G401 (cell line): ENCODE measurements at regions not wholly inside any gene's neighbourhood (a gene's known extent, or its start where the extent isn't known, plus 50 kb on each side); places are given as distances from the start of the nearest gene placed in this dataset.
"Not testable (repeated sequence)": the region's sequence is repeated elsewhere in the genome, so short reads cannot be mapped to it uniquely, and the experiment has no call there.

ENCODE experiments used
- DNase-seq: peaks from one replicate; pipeline ENCODE4 v3.0.0-alpha.2; 2015; ENCODE audit warnings: low spot score
- in situ Hi-C: cut with HindIII; loops from 2 replicates; pipeline ENCODE4 v1.10.0; 2016; ENCODE audit warnings: low sequenced_read_pairs, mixed read lengths

- in situ Hi-C loops = no loop called here
- no peak for DNase-seq
Measured at GRCh38 chr1:60664086-60664625, 418.2 kb upstream of the NFIA start.

DNA sequence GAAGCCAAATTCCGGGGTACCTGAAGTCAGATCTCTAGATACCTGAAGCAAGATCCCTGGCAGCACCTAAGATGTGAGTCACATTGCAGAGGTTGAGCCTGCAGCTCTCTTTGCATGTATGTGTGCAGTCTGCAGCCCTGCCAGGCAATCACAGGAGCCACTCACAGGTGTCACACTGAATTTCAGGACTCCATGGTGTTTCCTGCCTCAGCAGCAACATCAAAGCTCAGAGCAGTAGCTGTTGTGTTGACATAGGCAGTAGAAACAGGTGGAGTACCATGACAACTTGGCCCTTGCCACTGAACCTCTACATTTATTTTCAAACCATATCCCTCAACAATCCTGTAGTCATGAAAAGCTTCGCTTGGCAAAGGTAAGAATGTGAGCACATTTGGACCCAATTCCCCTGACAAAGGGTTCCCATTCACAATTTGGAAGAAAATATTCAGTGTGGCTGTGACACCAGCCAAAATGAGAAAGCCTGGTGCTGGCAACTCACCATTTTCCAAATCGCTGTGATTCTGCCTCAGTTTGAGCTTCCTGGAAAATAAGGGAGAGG lies 419.8 kb upstream of the NFIA start:
- no peak for DNase-seq
- in situ Hi-C loops = no loop called here

- DNase-seq = no peak
- in situ Hi-C loops = no loop called here
Measured at GRCh38 chr1:60657926-60658325, 424.4 kb upstream of the NFIA start.

- no peak for DNase-seq
- in situ Hi-C loops = no loop called here
Measured at GRCh38 chr1:60655679-60656355, 426.5 kb upstream of the NFIA start.

DNA sequence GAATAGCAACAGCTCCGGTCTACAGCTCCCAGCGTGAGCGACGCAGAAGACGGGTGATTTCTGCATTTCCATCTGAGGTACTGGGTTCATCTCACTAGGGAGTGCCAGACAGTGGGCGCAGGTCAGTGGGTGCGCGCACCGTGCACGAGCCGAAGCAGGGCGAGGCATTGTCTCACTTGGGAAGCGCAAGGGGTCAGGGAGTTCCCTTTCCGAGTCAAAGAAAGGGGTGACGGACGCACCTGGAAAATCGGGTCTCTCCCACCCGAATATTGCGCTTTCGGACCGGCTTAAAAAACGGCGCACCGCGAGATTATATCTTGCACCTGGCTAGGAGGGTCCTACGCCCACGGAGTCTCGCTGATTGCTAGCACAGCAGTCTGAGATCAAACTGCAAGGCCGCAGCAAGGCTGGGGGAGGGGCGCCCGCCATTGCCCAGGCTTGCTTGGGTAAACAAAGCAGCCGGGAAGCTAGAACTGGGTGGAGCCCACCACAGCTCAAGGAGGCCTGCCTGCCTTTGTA lies 442.3 kb upstream of the NFIA start:
- in situ Hi-C loops, DNase-seq: not testable (repeated sequence)

GRCh38 chr1:60639287-60639686 lies 443.1 kb upstream of the NFIA start:
- no peak for DNase-seq
- in situ Hi-C loops = no loop called here

DNA sequence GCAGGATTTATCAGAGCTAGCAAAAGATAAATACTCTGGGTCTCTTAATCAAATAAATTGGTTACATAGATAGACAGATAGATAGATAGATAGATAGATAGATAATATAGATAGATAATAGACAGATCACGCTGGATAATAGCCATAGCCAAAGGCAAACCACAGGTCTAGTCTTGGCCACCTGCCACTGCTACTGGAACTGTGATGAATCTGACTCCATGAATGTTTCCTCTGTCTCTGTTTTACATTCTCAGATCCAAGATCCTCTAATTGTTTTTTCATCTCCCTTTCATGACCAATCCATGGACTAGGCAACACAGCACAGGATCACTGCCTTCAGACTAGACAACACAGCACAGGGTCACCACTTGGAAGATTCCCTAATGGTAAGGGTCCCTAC lies 444.7 kb upstream of the NFIA start:
- in situ Hi-C loops = no loop called here
- DNase-seq = no peak

- in situ Hi-C loops = no loop called here
- DNase-seq = no peak
Measured at GRCh38 chr1:60636946-60637345, 445.4 kb upstream of the NFIA start.

DNA sequence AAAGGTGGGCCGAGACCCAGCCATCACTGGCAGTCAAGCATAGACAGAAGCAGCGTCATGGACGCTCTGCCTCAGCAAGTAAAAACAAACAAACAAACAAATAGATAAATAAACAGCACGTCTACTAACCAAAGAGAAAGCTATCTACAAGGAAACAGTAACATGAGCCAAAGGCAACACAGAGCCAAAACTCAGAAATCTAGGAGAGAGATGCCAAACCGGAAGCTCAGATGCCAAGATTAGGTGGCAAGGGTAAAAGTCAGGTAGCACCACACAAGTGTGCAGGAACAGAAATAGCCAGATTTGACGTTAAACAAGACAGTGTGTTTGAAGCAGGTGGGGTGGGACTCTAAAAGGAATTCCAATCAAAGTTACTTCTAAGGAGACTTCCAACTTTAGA lies 448.3 kb upstream of the NFIA start:
- DNase-seq = no peak
- in situ Hi-C loops = no loop called here

DNA sequence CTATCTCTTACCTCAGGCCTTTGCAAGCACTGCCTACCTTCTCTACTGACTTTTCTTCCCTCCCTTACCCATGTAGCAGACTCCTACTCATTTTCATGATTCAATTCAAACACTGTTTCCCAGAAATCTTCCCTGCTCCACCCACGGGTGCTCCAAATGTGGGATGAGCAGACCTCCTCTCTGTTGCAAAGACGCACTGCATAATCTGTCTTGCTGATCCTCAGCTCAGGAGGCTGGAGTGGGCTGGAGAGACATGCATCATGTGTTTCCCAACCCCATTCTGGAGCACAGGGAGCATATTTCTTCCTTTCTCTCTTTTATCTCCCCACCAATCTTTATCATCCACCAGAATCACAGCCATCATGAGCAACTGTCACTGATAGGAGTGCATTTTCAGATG lies 459.9 kb upstream of the NFIA start:
- no peak for DNase-seq
- in situ Hi-C loops = no loop called here

DNA sequence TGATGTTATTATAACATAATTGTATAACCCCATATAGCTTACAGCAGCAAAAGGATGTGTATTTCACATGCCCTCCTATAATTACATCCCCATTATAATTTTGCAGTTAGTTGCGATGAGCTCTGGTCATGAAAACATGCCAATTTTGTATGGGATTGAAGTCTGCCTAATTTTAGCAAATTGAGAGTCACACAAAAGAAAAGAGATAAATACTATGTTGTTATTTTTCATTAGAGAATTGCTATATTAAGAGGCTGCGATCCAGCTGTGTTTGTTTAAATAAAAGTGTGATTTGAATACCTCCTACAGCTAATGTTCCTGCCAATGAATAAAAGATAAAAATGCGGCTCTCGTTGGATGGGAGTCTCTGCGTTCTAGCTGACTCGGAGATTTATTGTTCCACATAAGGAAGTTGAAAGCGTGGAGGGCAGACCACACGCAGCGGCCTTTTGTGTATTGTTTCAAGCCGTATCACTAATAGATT lies 461.0 kb upstream of the NFIA start:
- no peak for DNase-seq
- in situ Hi-C loops = no loop called here

- in situ Hi-C loops = no loop called here
Measured at GRCh38 chr1:60620087-60620486, 462.3 kb upstream of the NFIA start.

GRCh38 chr1:60619581-60619980 lies 462.8 kb upstream of the NFIA start:
- DNase-seq = no peak
- in situ Hi-C loops = no loop called here

More at GRCh38 chr1:60620087-60620486, 462.3 kb upstream of the NFIA start:
- DNase-seq = no peak

DNA sequence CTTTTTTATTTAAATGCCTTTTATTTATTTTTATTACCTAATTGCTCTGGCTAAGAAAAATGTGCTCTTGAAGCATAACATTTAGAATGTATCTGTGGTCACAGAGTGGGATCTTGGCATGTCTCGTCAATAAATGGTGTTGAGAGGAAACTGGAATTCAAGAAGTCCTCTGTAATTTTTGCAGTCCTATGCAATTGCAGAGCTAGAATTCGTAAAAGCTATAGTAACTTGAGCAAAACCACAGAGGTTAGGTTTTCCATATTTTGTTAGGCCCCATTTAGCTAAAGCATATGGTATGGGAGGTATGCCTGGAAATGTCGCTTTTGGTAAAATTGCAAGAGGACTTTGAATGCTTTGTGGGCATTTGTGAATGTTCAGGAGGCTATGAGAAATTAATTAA lies 466.7 kb upstream of the NFIA start:
- no peak for DNase-seq
- in situ Hi-C loops = no loop called here

DNA sequence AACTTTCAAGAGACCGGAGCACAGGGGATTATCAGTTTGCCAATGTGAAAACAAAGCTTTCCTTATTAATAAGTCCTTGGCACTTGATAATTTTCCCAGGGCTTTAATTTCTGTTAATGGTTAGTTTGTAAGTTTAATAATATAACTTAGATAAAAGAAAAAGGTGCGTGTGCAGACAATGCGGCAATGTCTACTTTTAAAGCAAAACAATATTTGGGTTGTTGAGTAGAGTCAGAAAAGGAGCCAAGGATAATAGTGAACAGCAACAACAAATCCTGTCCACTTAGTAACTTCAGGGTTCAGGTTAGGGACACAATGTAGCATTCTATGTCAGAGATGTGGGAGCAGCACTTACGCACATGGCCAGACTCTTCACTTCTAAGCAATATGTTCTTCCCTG lies 469.6 kb upstream of the NFIA start:
- DNase-seq = no peak
- in situ Hi-C loops = no loop called here

GRCh38 chr1:60606921-60607320 lies 475.4 kb upstream of the NFIA start:
- in situ Hi-C loops, DNase-seq: not testable (repeated sequence)

GRCh38 chr1:60600532-60600931 lies 481.8 kb upstream of the NFIA start:
- in situ Hi-C loops = no loop called here
- no peak for DNase-seq

GRCh38 chr1:60599574-60599973 lies 482.8 kb upstream of the NFIA start:
- DNase-seq = no peak
- in situ Hi-C loops = no loop called here

DNA sequence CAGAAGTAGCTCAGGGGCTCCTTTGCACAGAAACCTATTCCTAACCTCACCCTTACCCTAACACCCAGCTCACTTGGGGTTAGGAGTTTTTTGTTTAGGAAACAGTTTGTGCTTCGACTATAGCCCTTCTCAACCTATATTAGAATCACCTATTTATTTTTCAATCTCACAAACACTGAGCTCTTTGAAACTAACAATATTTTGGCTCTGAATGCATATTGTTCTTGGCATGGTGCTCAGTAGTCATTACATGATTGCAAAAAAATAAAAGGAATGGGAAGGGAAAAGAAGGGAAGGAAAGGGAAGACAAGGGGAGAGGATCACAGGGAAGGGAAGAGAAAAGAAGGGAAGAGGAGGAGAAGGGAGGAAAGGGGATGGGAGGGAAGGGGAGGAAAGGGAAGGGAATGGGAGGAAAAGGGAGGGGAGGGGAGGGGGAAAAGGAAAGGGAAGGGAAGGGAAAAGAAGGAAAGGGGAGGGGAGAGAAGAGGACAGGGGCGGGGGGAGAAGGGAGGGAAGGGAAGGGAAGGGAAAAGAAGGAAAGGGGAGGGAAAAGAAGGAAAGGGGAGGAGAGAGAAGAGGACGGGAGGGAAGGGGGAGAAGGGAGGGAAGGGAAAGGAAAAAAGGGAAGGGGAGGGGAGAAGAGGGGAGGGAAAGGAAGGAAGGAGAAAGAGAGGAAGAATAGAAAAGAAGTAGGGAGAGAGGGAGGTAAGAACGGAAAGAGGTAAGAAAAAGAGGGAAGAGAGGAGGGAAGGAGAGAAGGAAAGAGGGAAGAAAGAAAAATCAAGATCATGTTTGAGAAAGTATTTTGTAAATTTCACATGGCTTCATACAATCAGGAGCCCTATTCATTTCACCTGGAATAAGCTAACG lies 484.1 kb upstream of the NFIA start:
- in situ Hi-C loops = no loop called here
- DNase-seq = no peak
